Karpas-422 (cell line): ENCODE measurements at regions not wholly inside any gene's neighbourhood (a gene's known extent, or its start where the extent isn't known, plus 50 kb on each side); places are given as distances from the start of the nearest gene placed in this dataset.

Experiments used
- DNase-seq: peaks from one replicate; pipeline ENCODE4 v3.0.0-alpha.2; 2015
- H2AFZ ChIP-seq: fragments of 200-600 bp; sonication (generic); 2 replicates; pipeline ENCODE4 v1.6.1; 2014; ENCODE audit warnings: antibody characterized with exemption, low read length, mixed read lengths
- H3K27ac ChIP-seq: fragments of 200-600 bp; sonication (generic); 2 replicates; pipeline ENCODE4 v1.5.1; 2014; ENCODE audit warnings: mild to moderate bottlenecking, low read length, moderate library complexity
- H3K27me3 ChIP-seq: fragments of 200-600 bp; sonication (generic); 2 replicates; pipeline ENCODE4 v1.6.1; 2014; ENCODE audit warnings: low read length, mixed read lengths
- H3K36me3 ChIP-seq: fragments of 200-600 bp; sonication (generic); 2 replicates; pipeline ENCODE4 v1.6.1; 2014; ENCODE audit warnings: low read length, mixed read lengths; ENCODE audit not compliant: insufficient read depth
- H3K4me1 ChIP-seq: fragments of 200-600 bp; sonication (generic); 2 replicates; pipeline ENCODE4 v1.6.1; 2014; ENCODE audit warnings: mild to moderate bottlenecking, low read length, mixed read lengths
- H3K4me2 ChIP-seq: fragments of 200-600 bp; sonication (generic); 2 replicates; pipeline ENCODE4 v1.6.1; 2014; ENCODE audit warnings: low read length, low read depth, mild to moderate bottlenecking; ENCODE audit not compliant: poor library complexity, severe bottlenecking
- H3K4me3 ChIP-seq: fragments of 200-600 bp; sonication (generic); 2 replicates; pipeline ENCODE4 v1.5.1; 2014; ENCODE audit warnings: mild to moderate bottlenecking, antibody characterized with exemption, low read length, mixed read lengths
- H3K79me2 ChIP-seq: fragments of 200-600 bp; sonication (generic); 2 replicates; pipeline ENCODE4 v1.6.1; 2014; ENCODE audit warnings: mild to moderate bottlenecking, low read length, mixed read lengths
- H3K9ac ChIP-seq: fragments of 200-600 bp; sonication (generic); 2 replicates; pipeline ENCODE4 v1.6.0; 2014; ENCODE audit warnings: low read length
- H3K9me2 ChIP-seq: fragments of 200-600 bp; sonication (generic), shearing (Covaris generic); replicated peaks from 2 replicates; pipeline ENCODE4 v1.6.0; 2014; ENCODE audit warnings: mild to moderate bottlenecking, low read length, moderate library complexity; ENCODE audit not compliant: insufficient read depth
- H3K9me3 ChIP-seq: fragments of 300-700, 200-600 bp; sonication (generic); 2 replicates; pipeline ENCODE4 v1.6.1; 2014; ENCODE audit warnings: low read length, mixed read lengths
- H4K20me1 ChIP-seq: fragments of 200-600 bp; sonication (generic); 2 replicates; pipeline ENCODE4 v1.6.1; 2014; ENCODE audit warnings: mild to moderate bottlenecking, antibody characterized with exemption, low read length, low read depth; ENCODE audit not compliant: insufficient read depth

DNA sequence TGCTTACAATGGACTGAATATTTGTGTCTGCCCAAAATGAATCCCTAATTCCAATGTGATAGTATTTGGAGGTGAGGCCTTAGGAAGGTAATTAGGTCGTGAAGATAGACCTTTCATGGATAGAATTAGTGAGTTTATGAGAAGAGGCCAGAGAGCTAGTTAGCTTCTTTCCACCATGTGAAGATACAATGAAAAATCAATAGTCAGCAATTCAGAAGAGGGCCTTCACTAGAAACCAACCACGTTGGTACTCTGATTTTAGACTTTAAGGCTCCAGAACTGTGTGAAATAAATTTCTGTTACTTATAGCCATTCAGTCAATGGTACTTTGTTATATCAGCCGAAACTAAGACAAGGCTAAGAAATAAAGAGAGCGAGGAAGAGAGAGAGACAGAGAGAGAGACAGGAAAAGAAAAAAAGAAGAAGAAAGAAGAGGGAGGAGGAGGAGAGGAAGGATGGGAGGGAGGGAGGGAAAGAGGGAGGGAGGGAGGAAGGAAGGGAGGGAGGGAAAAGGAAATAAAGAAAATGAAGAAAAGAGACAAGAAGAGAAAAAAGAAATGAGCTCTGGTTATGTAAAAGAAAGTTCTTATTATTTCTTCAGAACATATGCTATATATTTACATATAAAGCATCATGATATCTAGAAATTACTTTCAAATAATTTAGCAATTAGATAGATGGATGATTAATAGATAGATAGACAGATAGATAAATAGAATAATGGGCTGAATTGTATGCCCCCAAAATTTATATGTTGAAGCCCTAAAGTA lies 1725.3 kb downstream of the EFNA5 start:
- Histone ChIP-seq H3K9me3 (peaks cover 17% of the 10 kb centered on the region), H3K36me3 (no peaks in the 10 kb centered on the region), H3K4me3 (no peak overlapping the region), H2AFZ (no peak overlapping the region), H4K20me1 (no peaks in the 10 kb centered on the region), H3K27me3 (no peaks in the 10 kb centered on the region), H3K9ac (no peak overlapping the region), H3K4me1 (no peaks in the 10 kb centered on the region), H3K79me2 (no peaks in the 10 kb centered on the region), H3K4me2 (no peak overlapping the region), H3K9me2 (no peaks in the 10 kb centered on the region), H3K27ac (no peak overlapping the region)
- no peak for DNase-seq

- no peak overlapping the region for H3K9ac ChIP-seq
- H3K4me3 ChIP-seq = no peak overlapping the region
- no peaks in the 10 kb centered on the region for H3K36me3 ChIP-seq
- H4K20me1 ChIP-seq = no peaks in the 10 kb centered on the region
- H3K4me2 ChIP-seq = no peak overlapping the region
- no peaks in the 10 kb centered on the region for H3K4me1 ChIP-seq
- no peak overlapping the region for H2AFZ ChIP-seq
- DNase-seq = no peak
- H3K27ac ChIP-seq = no peak overlapping the region
- H3K9me3 ChIP-seq = peaks cover 32% of the 10 kb centered on the region
- H3K79me2 ChIP-seq = no peaks in the 10 kb centered on the region
- no peaks in the 10 kb centered on the region for H3K27me3 ChIP-seq
- no peaks in the 10 kb centered on the region for H3K9me2 ChIP-seq
Measured at GRCh38 chr5:105940181-105940580, 1730.6 kb downstream of the EFNA5 start.

GRCh38 chr5:105934171-105934570 lies 1736.6 kb downstream of the EFNA5 start:
- no peaks in the 10 kb centered on the region for H3K27me3 ChIP-seq
- no peak for DNase-seq
- no peak overlapping the region for H3K4me2 ChIP-seq
- H3K4me3 ChIP-seq = no peak overlapping the region
- H3K79me2 ChIP-seq = no peaks in the 10 kb centered on the region
- no peaks in the 10 kb centered on the region for H3K36me3 ChIP-seq
- no peak overlapping the region for H3K27ac ChIP-seq
- H3K9ac ChIP-seq = no peak overlapping the region
- H2AFZ ChIP-seq = no peak overlapping the region
- no peaks in the 10 kb centered on the region for H4K20me1 ChIP-seq
- H3K9me3 ChIP-seq = peaks cover 31% of the 10 kb centered on the region
- no peaks in the 10 kb centered on the region for H3K4me1 ChIP-seq
- no peaks in the 10 kb centered on the region for H3K9me2 ChIP-seq

- Histone ChIP-seq H3K4me3 (no peak overlapping the region), H3K27me3 (no peaks in the 10 kb centered on the region), H3K4me2 (no peak overlapping the region), H3K79me2 (no peaks in the 10 kb centered on the region), H3K36me3 (no peaks in the 10 kb centered on the region), H3K9me3 (peaks cover 24% of the 10 kb centered on the region), H4K20me1 (no peaks in the 10 kb centered on the region), H3K9me2 (no peaks in the 10 kb centered on the region), H3K9ac (no peak overlapping the region), H2AFZ (no peak overlapping the region), H3K4me1 (no peaks in the 10 kb centered on the region), H3K27ac (no peak overlapping the region)
- DNase-seq = no peak
Measured at GRCh38 chr5:105931881-105932421, 1738.8 kb downstream of the EFNA5 start.

- no peaks in the 10 kb centered on the region for H4K20me1 ChIP-seq
- no peak for DNase-seq
- no peak overlapping the region for H3K27ac ChIP-seq
- no peaks in the 10 kb centered on the region for H3K36me3 ChIP-seq
- H3K4me1 ChIP-seq = no peaks in the 10 kb centered on the region
- no peak overlapping the region for H3K4me2 ChIP-seq
- no peak overlapping the region for H3K4me3 ChIP-seq
- H3K9me3 ChIP-seq = peaks cover 17% of the 10 kb centered on the region
- no peaks in the 10 kb centered on the region for H3K27me3 ChIP-seq
- no peak overlapping the region for H3K9ac ChIP-seq
- no peaks in the 10 kb centered on the region for H3K9me2 ChIP-seq
- no peaks in the 10 kb centered on the region for H3K79me2 ChIP-seq
- H2AFZ ChIP-seq = no peak overlapping the region
Measured at GRCh38 chr5:105929858-105930257, 1740.9 kb downstream of the EFNA5 start.

GRCh38 chr5:105924366-105924765 lies 1746.4 kb downstream of the EFNA5 start:
- no peaks in the 10 kb centered on the region for H3K4me1 ChIP-seq
- H3K27ac ChIP-seq = no peak overlapping the region
- DNase-seq = no peak
- no peaks in the 10 kb centered on the region for H3K79me2 ChIP-seq
- H3K36me3 ChIP-seq = no peaks in the 10 kb centered on the region
- no peak overlapping the region for H3K9ac ChIP-seq
- no peaks in the 10 kb centered on the region for H4K20me1 ChIP-seq
- H3K4me2 ChIP-seq = no peak overlapping the region
- peaks cover 27% of the 10 kb centered on the region for H3K9me3 ChIP-seq
- no peak overlapping the region for H3K4me3 ChIP-seq
- no peaks in the 10 kb centered on the region for H3K9me2 ChIP-seq
- H2AFZ ChIP-seq = no peak overlapping the region
- no peaks in the 10 kb centered on the region for H3K27me3 ChIP-seq

GRCh38 chr5:105922574-105922973 lies 1748.2 kb downstream of the EFNA5 start:
- no peak overlapping the region for H3K4me3 ChIP-seq
- H3K79me2 ChIP-seq = no peaks in the 10 kb centered on the region
- peaks cover 33% of the 10 kb centered on the region for H3K9me3 ChIP-seq
- no peaks in the 10 kb centered on the region for H3K9me2 ChIP-seq
- no peak for DNase-seq
- no peak overlapping the region for H3K4me2 ChIP-seq
- H4K20me1 ChIP-seq = no peaks in the 10 kb centered on the region
- H3K27me3 ChIP-seq = no peaks in the 10 kb centered on the region
- H3K9ac ChIP-seq = no peak overlapping the region
- no peaks in the 10 kb centered on the region for H3K36me3 ChIP-seq
- H2AFZ ChIP-seq = no peak overlapping the region
- H3K27ac ChIP-seq = no peak overlapping the region
- no peaks in the 10 kb centered on the region for H3K4me1 ChIP-seq

DNA sequence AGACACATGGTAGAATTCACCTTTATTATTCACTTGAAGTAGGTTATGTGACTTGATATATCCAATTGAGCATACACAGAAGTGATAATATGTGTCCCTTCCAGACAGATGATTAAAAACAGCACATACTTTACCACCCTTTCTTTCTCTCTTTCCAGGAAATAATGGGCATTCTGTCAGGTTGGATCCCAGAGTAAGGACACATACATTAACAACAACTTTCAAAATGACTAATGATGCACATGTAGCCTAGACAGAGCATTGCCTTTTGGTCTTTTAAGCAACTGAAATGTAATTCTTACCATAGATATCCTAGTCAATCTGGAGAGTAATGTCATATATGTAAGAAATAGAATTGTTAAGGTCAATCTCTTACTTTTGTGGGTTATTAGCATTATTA lies 1748.7 kb downstream of the EFNA5 start:
- no peaks in the 10 kb centered on the region for H3K9me2 ChIP-seq
- no peaks in the 10 kb centered on the region for H3K27me3 ChIP-seq
- H3K27ac ChIP-seq = no peak overlapping the region
- no peaks in the 10 kb centered on the region for H3K36me3 ChIP-seq
- no peak overlapping the region for H3K9ac ChIP-seq
- DNase-seq = no peak
- no peaks in the 10 kb centered on the region for H4K20me1 ChIP-seq
- no peaks in the 10 kb centered on the region for H3K79me2 ChIP-seq
- no peak overlapping the region for H3K4me2 ChIP-seq
- no peak overlapping the region for H3K4me3 ChIP-seq
- peaks cover 36% of the 10 kb centered on the region for H3K9me3 ChIP-seq
- H2AFZ ChIP-seq = no peak overlapping the region
- no peaks in the 10 kb centered on the region for H3K4me1 ChIP-seq
